HFF-Myc (cell line): ENCODE measurements at regions not wholly inside any gene's neighbourhood (a gene's known extent, or its start where the extent isn't known, plus 50 kb on each side); places are given as distances from the start of the nearest gene placed in this dataset.

Source experiments
- DNase-seq: peaks from one replicate; pipeline ENCODE4 v3.0.0-alpha.2; 2011; ENCODE audit warnings: low read depth; ENCODE audit errors: extremely low read depth
- H3K4me3 ChIP-seq: replicated peaks from 2 replicates; pipeline ENCODE4 v1.5.1; 2011; ENCODE audit warnings: low read depth, mild to moderate bottlenecking, control low read depth, low read length
- TF ChIP-seq, protein P1 (sequence below): IDR thresholded peaks from 2 replicates; pipeline ENCODE4 v1.5.1; 2012; ENCODE audit warnings: mild to moderate bottlenecking, low read depth, low read length, control low read depth; ENCODE audit errors: missing control alignments

DNA sequence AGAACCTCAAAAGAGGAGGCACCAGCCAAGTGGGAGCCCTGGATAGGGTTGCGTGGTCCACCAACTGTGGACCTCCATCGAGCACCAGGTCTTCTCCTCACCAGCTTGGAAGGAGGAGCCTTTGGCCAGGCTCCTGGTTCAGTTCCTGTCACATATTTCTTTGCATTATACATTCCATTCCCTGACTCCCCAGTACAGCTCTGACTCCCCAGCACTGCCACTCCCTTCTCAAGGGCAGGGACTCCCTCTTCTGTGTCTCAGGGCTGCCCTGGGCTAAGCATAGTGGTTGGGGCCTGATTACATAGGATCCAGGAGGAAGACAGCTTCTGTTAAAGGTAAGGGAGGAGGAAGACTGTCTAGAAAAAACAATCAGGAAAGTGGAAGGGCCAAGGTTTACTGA lies 91.1 kb downstream of the MRPL14 start:
- TF ChIP-seq, protein P1, sequence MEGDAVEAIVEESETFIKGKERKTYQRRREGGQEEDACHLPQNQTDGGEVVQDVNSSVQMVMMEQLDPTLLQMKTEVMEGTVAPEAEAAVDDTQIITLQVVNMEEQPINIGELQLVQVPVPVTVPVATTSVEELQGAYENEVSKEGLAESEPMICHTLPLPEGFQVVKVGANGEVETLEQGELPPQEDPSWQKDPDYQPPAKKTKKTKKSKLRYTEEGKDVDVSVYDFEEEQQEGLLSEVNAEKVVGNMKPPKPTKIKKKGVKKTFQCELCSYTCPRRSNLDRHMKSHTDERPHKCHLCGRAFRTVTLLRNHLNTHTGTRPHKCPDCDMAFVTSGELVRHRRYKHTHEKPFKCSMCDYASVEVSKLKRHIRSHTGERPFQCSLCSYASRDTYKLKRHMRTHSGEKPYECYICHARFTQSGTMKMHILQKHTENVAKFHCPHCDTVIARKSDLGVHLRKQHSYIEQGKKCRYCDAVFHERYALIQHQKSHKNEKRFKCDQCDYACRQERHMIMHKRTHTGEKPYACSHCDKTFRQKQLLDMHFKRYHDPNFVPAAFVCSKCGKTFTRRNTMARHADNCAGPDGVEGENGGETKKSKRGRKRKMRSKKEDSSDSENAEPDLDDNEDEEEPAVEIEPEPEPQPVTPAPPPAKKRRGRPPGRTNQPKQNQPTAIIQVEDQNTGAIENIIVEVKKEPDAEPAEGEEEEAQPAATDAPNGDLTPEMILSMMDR = no peak
- DNase-seq = no peak
- H3K4me3 ChIP-seq = no peak overlapping the region

DNA sequence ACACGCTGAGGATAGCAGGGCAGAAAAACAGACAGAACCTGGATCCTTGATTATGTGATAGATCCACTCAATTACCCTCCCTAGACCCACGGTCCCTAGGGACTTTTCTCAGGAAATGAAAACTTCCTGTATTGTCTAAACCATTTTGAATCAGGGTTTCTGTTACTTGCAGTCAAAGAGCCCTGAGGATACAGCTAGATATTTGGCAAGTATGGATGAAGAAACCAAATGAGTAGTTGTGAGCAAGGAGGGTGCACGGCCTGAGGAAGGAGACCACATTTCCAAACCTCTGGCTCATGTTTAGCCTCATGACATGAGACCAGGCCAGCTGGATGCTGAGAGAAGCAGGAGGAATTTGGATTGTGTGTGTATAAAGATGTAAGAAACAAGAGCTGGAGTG lies 91.6 kb downstream of the MRPL14 start:
- H3K4me3 ChIP-seq = no peak overlapping the region
- DNase-seq = no peak
- TF ChIP-seq, protein P1 = no peak

GRCh38 chr6:44034931-44035345 lies 92.3 kb downstream of the MRPL14 start:
- TF ChIP-seq, protein P1 = no peak
- no peak overlapping the region for H3K4me3 ChIP-seq
- no peak for DNase-seq

DNA sequence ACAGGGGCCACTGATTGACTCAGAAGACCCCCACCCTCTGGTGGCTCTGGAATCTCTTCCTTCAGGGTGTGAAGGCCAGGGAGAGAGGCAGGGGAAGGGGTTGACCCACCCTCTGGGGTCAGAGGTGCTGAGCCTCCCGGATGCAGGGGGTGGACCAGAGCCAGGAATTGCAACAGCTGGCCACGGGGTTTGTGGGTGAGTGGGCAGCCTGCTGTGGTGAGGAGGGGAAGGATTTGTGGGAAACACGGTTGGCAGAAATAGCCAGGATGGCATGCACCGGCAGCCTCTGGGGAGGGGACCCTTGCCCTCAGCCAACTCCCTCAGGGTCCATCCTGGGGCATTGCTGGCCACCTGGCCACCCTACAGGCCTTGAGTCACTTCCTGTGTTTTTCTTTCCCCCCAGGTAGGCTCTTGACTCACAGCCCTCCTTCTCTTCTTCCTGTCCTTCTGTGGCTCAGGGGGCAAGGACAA lies 92.8 kb downstream of the MRPL14 start:
- TF ChIP-seq, protein P1 = no peak
- H3K4me3 ChIP-seq = no peak overlapping the region
- no peak for DNase-seq

DNA sequence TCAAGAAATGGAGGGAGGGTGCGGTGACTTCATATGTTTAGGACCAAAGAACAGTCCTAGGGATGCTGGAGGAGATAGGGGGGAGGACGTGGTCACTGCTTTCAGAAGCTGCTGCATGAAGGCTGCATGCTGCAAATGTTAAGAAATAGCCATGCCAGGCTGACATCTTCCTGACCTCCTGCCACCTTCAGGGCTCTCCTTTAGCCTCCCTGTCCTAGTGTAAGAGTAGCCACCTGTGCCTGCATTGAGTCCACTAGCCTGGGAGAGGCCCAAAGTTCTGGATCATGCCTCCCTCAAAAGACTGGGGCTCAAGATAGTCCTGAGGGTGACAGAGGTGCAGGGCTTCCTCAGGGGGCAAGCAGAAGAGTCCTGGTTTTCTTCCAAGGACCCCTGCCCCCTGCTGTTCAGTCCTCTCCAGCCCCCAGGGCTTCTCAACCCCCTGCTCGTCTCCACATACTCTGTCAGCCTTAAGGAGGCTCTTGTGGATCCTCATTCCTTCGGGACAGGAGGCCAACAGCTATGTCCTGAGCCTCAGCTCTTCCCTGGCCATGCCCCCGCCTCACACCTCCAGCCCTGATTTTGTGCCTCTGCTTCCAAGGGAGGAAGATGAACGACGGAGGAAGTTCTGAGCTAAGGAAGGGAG lies 96.3 kb downstream of the MRPL14 start:
- TF ChIP-seq, protein P1 = no peak
- no peak overlapping the region for H3K4me3 ChIP-seq
- no peak for DNase-seq

DNA sequence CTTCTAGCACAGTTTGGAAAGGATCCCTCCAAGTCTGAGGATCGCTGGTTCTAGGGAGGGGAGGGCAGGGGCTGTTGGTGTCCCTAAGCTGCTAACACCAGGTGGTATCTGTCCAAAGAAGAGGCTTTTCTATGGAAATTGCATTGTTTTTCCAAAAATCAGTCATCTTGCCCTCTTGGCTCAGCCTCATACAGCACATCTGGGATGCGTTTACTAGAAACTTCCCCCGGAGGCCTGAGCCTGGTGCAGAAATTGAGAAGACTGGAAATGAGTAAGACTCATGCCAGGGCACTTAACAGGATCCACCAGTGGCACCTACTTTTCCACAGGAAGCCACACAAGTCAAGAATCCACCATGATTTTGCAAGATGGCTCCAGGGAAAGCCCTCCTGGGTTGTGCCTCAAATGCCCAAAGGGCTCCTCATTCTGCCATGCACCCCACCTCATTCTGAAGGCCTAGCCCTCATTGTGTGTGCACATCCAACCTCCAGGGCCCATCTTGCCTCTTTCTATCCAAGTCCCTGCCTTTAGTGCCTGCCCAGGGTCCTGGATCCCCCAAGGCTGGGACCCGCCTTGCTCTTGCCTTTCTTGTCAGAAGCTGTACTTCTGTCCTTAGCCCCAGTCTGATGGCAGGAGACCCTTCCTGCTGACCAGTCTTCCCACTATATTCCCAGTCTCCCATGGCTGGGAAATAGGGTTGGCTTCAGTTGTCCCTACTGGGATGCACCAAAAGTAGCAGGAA lies 97.6 kb downstream of the MRPL14 start:
- H3K4me3 ChIP-seq = no peak overlapping the region
- TF ChIP-seq, protein P1 = no peak
- no peak for DNase-seq
